CD4-positive, alpha-beta T cell treated with Interleukin-21 for 1 hour (primary cell): ENCODE measurements at regions not wholly inside any gene's neighbourhood (a gene's known extent, or its start where the extent isn't known, plus 50 kb on each side); places are given as distances from the start of the nearest gene placed in this dataset.
"Not testable (repeated sequence)": the region's sequence is repeated elsewhere in the genome, so short reads cannot be mapped to it uniquely, and the experiment has no call there.

ENCODE experiments used
- DNase-seq: peaks from one replicate; pipeline ENCODE4 v3.0.0-alpha.2; 2020

DNA sequence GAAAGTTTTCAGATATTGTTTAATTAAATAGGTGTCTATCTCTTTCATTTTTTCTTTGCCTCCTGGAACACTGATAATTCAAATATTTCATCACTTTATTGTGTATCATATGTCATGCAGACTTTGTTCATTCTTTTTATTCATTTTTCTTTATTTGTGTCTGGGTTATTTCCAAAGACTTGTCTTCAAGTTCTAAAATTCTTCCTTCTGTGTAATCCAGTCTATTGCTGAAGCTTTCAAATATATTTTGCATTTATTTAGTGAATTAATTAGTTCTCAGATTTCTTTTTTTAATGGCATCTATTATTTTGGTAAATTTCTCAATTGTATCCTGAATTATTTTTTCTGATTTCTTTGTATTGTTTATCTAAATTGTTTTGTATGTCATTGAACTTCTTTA, 70.1 kb downstream of the ZNF330 start:
- DNase-seq: no peak

DNA sequence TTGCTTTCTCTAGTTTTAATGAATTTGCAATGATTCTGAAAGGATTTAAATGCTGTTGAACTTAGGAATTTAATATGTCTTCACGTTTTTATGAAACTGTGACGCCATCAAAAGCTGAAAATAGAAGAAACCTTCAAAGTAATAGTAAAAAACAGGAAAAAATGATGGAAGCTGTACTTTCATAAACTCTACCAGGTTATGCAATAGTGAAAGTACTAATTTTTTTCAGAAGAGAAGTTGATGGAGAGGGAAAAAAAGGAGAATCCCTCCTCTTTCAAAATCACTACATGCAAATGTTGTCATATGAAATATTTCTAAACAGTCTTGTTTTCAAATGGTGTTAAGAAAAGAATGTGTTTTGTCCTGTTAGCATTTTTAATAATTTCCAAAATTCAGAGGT, 73.6 kb downstream of the ZNF330 start:
- DNase-seq: no peak

DNA sequence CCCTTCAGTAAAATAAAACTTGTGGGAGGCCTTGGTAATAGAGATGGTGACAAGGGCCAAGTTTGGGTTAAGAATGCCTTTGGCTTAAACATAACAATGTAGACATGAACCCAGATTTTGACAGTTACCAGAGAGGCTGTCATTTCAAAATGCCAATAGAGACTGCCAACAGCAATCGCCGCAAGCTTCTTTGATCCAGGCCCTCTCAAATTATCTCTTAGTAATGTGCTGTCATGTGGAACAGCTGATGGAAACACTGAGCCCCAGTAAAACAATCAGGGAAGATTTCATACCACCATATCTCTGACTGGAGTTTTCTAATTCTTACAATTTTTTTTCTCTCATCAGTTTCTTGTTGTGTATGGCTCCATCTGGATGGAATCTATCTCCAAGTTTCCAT, 80.5 kb downstream of the ZNF330 start:
- no peak for DNase-seq

DNA sequence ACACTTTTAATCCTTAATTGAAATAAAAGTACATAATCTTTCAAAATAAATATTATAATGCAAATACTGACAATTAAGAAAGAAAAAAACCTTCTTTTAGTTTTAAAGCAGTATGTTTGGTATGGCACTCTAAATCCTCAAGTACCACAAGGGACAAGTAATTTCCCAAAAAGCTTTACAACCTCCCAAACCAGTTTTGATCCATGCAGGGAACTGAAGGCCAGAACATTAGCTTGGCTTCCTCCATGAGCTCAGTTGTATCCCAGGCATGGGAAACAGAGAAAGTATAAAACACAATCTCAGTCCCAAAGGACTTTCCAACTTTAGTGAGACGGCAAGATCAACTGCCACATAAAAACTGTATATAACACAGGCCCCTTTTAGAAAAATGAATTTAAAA, 82.2 kb downstream of the ZNF330 start:
- DNase-seq: no peak

DNA sequence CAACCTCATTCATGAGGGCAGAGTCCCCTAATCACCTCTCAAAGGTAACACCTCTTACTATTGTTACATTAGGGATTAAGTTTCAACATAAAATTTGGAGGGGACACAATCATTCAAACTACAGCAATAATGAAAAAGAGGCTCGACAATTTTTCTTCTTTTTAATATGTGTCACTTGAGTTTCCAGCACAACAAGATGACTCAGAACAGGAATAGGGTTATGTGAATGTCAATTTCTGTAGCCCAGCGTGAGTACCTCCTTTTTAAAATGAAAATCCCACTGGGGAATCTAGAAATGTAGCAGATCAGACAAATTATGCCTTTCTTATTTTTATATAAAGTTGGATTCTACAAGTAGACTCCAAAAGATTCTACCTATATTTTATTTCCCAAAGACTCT, 83.7 kb downstream of the ZNF330 start:
- no peak for DNase-seq

DNA sequence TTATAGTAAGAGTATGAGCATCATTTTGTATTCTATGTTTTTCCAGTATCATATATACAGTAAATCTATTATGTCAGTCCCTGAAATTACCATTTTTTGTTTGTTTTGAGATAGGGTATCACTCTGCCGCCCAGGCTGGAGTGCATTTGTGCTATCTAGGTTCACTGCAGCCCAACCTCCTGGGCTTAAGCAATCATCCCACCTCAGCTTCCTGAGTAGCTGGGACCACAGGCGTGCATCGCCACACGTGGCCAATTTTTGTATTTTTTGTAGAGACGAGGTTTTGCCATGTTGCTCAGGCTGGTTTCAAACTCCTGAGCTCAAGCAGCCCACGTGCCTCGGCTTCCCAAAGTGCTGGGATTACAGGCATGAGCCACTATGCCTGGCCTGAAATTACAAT, 85.6 kb downstream of the ZNF330 start:
- DNase-seq: no peak

DNA sequence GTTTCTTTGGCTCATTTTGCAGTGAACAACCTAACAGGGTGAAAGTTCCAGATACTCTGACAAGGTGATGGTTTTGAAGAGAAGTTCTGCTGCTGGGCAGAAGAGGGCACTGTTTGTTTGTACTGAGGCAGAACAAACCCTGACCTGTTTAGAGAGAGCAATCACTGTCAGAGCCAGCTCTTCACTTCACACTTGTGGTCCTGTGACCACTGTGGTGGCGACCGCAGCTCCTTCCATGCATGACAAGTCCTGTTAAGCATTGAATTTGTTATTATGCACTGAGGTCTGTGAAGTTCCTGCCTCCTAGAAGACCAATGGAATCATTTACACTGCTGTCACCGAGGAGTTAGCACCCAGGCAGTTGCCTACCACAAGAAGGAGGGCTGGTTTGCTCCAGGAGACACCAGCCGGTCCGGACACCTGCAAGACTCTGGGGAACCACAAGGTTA, 86.6 kb downstream of the ZNF330 start:
- peak; percentile 67 for DNase-seq

DNA sequence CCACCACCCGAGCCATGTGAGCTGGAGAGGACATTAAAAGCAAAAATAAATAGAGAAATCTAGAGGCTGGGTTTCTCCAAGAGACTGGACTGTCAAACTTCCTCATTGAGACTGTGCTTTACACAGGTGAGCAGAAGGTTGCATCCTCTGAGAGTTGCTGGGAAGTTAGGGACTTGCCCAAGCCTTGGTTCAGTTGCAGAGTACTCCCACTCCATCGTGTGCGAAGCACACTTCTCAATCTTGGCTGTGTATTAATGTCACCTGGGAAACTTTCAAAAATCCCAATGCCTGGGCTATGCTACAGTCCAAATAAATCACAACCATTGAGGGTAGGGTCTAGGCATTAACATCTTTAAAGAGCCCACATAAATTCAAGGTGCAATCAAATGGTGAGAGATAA, 89.2 kb downstream of the ZNF330 start:
- DNase-seq: no peak

DNA sequence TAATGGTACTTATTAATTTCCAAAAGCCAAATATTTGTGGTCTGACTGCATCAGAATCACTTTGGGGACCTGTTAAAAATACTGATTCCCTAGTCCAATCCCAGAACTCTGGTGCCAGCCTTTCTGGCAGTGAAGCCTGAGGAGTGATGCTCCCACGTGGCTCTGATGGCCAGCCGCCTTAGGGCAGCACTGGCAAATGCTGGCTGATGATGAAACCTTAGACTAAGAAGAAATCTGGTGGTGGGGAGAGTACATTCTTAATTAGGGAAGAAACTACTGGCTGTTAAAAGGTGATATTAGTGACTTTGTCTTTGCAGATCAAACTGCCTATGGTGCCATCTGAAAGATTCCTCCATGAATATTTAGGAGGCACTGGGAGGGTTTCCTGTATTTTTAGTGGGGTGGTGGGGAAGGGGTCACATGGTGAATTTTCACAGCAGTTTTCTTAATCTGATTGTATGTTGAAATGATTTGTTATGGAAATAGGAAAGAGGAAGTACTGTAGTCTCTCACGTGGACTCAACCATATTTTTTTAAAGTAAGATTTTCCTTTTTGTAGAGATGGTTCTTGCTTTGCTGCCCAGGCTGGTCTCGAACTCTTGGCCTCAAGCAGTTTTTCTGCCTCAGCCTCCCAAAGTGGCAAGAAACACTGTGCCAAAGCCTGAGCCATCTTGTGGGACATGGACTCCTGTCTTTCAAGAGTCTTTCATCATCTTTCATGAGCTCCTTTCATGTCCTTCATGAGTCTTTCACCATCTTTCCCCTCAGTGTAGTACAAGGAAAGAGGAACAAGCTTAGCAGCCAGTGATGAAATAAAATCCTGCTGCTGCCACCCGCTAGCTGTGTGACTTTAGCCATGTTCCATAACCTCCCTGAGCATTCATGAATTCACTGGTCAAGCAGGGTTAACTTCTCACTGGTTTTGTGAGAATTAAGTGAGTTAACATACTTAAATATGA, 90.8 kb downstream of the ZNF330 start:
- no peak for DNase-seq

DNA sequence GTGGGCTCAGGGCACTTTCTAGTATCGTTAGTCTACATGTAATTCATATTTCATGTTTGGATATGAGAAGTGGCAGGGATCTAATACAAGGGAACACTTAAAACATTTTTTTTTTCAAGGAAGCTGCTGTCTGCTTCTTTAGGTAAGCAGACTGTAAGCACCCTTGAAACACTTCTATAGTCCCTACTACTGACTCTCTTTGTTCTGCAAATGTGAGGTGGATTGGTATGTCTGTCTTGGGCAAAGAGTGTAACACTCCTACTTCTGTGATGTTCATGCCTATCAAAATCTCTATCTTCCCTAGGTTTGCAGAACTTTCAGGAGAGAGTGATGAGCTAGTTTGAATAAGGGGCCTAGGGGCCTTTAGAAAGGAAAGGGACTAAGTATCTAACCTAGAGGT, 93.9 kb downstream of the ZNF330 start:
- DNase-seq: no peak

DNA sequence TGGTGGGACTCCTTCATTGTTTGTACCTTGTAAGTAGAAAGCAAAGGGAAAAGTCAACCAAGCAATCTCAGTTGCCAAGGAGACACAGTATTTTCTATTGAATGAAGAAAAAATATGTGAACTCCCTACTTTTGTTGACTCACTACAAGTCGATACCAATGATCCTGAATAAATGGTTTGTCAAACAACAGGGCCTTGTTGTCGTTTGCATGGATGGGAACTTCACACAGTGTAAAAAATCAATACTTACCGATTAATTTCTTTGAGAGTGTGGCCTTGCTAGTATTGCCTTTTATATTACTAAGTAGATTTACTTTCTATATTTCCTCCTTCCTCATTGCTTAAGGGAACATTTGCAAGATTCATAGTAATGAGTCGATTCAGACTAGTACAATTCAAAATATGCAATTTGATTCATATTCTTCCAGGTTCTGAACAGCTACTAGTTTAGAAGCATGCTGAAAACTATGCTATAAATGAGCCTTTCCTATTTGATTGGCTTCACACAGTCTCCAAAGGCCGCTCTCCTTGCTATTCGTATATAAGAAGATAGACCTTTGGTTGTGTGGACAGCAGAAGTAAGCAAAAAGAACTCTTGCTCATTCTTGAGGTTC, 108.0 kb downstream of the ZNF330 start:
- DNase-seq: no peak

DNA sequence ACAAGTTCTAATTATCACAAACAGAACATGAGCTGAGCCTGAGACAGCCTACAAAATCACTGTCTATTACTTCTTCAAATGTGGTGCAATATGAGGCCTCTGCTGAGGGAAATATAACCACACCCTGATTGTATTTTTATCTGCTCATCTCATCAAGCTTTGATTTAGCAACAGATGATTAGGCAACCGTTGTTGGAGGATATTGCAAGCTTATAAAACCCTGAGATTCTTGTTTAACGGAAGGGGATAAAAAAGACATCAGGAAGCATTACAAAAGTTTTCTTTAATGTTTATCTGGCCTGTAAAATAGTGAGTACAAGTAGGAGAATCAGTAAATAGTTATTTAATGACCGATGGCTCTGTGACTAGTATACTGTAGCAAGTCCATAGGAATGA, 108.5 kb downstream of the ZNF330 start:
- peak; percentile 17 for DNase-seq

DNA sequence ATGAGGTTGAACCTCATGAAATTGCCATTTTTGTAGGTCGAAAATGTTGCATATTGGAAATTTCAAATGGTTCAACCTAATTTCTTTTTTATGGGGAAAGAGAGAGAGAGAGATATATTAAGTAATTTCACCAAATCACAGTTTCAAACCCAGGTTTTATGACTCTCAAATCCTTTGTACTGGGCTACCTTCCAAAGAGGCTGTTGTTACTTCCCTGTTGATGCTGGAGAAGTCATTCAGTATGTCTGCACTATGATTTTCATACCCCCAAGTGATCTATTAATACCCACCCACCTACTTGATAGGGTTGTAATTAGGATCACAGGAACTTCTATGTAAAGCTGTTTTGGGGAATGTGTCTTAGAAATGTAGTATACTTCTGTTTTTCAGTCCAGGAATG, 109.9 kb downstream of the ZNF330 start:
- DNase-seq: no peak

DNA sequence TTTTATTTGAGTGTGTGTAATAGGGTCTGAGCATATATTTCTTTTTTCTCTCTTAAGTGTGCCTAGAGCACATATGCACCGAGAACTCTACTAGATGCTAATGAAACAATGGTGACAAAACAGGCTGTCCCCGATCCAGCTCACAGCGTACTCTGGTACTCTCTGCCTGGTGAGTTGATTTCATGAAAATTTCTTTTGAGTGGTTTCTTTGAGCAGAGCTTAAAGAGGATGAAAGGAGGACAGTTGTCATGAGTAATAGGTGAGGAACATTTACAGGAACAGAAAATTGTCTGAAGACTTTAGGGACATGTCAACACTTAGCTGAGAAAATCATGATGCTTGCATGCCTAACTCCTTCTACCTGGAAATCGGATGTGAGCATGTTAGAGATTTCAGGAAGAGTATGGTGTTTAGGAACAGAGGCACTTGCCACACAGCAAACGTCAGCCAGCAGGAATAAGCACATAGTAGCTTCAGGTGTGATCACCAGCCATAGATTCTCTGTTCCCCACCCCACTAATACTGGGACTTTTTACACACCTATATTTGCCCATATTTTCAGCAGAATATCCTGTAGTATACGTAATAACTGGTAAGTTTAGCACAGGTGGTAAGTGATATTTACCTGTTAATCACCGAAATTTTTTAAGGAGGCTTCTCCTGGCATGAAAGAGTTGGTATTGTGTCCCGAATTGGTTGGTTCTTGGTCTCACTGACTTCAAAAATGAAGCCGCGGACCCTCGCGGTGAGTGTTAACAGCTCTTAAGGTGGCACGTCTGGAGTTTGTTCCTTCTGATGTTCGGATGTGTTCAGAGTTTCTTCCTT, 111.1 kb downstream of the ZNF330 start:
- no peak for DNase-seq

DNA sequence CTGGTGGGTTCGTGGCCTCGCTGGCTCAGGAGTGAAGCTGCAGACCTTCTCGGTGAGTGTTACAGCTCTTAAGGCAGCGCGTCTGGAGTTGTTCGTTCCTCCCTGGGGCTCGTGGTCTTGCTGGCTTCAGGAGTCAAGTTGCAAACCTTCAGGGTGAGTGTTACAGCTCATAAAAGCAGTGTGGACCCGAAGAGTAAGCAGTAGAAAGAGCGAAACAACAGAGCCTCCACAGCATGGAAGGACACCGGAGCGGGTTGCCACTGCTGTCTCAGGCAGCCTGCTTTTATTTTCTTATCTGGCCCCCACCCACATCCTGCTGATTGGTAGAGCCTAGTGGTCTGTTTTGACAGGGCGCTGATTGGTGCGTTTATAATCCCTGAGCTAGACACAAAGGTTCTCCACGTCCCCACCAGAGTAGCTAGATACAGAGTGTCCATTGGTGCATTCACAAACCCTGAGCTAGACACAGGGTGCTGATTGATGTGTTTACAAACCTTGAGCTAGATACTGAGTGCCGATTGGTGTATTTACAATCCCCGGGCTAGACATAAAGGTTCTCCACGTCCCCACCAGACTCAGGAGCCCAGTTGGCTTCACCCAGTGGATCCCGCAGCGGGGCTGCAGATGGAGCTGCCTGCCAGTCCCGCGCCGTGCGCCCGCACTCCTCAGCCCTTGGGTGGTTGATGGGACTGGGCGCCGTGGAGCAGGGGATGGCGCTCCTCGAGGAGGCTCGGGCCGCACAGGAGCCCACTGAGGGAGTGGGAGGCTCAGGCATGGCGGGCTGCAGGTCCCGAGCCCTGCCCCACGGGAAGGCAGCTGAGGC, 111.9 kb downstream of the ZNF330 start:
- DNase-seq: peak; percentile 17

DNA sequence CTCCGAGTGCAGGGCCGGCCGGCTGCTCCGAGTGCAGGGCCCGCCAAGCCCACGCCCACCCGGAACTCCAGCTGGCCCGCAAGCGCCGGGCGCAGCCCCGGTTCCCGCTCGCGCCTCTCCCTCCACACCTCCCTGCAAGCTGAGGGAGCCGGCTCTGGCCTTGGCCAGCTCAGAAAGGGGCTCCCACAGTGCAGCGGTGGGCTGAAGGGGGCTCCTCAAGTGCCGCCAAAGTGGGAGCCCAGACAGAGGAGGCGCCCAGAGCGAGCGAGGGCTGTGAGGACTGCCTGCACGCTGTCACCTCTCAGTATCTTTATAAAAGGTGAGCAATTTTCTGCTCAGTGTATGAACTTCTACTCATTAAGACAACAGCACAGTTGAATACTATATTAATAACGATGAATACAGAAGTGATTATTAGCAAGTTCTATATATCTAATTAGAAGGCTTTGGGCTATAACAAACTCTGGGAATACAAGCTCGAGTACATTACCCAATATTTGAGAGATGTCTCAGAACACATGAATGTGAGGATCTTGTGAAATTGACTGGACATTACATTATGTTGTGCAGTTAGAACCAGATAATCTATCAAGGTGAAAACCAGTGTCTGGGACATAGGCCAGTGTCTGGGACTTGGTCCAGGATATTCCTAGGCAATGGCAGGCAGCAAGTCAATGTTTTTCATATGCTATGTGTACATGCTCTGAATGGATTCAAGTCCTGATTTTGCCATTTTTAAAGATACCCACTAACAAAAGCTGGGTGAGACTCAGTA, 112.9 kb downstream of the ZNF330 start:
- not testable (repeated sequence) for DNase-seq

DNA sequence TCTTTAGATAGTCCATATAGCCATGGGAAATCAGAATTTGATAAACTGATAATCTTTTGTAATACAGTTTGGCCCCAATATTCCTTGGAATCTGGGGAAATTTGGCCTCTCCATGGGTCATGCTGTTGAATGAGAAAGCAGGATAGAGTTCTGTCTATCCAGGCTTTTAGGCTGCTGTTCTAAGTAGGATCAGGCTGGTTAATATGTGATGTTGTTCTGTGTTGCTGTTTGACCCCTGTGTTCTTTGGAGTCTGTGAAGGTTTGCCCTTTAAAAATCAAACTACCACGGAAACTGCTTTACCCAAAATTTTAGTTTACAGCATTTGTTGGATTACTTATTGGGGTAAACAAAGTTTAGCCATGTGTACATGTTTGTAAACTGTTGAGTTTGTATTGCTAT, 114.5 kb downstream of the ZNF330 start:
- DNase-seq: no peak

DNA sequence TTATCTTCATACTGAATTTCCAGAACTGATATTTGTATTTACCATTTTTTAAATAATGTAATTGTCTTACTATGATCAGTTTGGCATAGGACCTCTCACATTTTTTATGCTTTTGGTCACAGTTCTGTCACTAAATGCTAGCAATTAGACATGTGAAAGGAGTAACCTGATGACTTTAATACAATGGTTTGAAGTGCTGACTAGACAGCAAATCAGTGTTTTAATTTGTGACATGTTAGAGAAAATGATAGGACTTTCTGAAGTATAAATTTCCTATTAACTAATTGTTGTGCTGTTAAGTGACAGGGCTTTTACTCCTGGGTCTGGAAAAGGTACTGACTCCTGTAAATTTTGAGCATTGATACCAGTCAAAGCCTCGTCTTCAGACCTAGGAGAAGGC, 117.5 kb downstream of the ZNF330 start:
- DNase-seq: no peak

DNA sequence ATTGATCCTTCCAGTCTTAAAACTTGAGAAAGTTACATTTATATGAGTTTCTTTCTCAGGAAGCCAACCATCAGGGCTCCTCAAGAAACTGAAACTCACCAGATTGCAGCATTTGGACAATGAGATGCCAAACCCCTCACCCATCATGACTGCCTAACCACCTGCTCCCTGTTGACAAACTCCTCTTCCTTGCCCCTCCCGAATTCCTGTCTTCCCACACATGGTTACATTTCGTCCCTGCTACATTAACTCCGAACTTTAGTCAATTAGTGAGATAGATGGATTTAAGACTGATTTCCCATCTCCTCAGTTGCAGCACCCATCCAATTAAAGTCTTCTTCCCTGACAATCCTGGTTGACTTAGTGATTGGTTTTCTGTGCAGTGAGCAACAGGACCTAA, 118.7 kb downstream of the ZNF330 start:
- DNase-seq: no peak

DNA sequence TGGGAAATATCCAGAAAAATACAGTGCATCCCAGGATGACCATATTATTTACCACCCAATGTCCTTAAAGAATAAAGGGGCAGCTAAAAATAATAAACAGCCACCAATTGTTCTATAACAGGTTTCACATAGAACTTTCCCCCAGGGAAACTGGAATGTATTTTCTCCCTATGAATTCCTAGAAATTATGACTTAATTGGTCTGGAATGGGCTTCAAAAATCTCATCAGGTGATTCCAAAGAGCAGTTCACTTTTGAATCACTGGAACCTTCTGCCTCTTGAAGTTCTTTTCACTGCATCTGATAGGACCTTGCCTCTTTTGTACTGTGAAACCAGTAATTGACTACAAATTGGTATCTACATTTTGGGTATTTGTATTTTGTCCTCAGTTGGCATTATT, 119.3 kb downstream of the ZNF330 start:
- no peak for DNase-seq

DNA sequence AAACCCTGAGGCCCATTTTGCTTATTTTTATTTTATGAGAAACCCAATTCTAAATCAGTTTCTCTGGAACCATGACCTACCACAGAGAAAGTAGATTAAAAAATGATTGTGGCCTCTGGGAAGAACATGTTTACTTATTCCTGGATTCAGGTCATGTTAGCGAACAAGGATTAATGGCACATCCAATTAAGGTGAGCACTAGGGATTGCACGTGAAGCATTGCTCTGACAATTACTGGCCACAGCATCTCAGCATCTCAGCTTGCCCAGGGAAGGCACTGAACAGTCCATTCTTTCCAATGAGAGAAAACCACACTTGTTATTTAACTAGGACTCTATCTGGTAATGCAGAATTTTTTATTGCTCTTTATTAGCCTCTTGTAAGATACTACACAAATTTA, 119.8 kb downstream of the ZNF330 start:
- no peak for DNase-seq

DNA sequence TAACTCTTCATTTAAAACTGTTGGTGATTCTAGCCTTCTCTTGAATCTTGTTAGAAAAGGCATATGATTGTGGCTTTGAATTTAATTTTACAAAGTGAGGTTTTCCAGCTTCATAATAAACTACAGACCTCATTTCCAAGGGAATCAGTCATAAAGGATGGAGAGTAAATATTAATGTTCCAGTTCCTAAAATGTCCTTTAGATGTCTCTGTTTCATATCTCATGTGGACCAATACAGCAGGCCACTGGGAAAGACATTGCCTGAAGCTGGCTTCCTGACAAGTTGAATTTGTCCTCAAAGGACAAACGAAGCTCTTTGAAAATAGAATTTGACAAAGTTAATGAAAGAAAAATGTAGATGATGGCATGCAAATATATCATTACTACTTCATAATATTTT, 125.4 kb downstream of the ZNF330 start:
- no peak for DNase-seq
